Right lobe of liver (tissue), 6 donors: ENCODE measurements at regions not wholly inside any gene's neighbourhood (a gene's known extent, or its start where the extent isn't known, plus 50 kb on each side); places are given as distances from the start of the nearest gene placed in this dataset.

Experiments used
- ATAC-seq, 4 donors: fragments of 200-7000 bp; cut with Tn5 transposase; one replicate each; pipeline ENCODE4 v1.9.1; 2020; ENCODE audit warnings: mild to moderate bottlenecking in 4 of 4, moderate library complexity in 4 of 4
- DNase-seq, 3 donors: peaks; one replicate each; pipeline ENCODE4 v3.0.0-alpha.2; 2020
- H3K27ac ChIP-seq, 3 donors: fragments of 200-600 bp; one replicate each; pipeline ENCODE4 v1.8.0; 2022
- H3K27me3 ChIP-seq, 2 donors: fragments of 200-600 bp; one replicate each; pipeline ENCODE4 v1.8.0; 2022
- H3K36me3 ChIP-seq, 4 donors: fragments of 200-600 bp; sonication (generic) in 1 of 4; one replicate each; pipeline versions ENCODE4 v1.5.1 to v1.8.0; 2017 to 2022; ENCODE audit warnings: control low read depth in 1 of 4
- H3K4me1 ChIP-seq, 4 donors: fragments of 200-600 bp; sonication (generic) in 1 of 4; one replicate each; pipeline versions ENCODE4 v1.5.1 to v1.8.0; 2017 to 2022; ENCODE audit warnings: control low read depth in 1 of 4
- H3K4me3 ChIP-seq, 3 donors: fragments of 200-600 bp; one replicate each; pipeline ENCODE4 v1.8.0; 2022
- H3K9me3 ChIP-seq, 4 donors: fragments of 200-600 bp; sonication (generic) in 1 of 4; one replicate each; pipeline versions ENCODE4 v1.5.1 to v1.8.0; 2017 to 2022; ENCODE audit warnings: control low read depth in 1 of 4
- CTCF ChIP-seq, 4 donors: fragments of 200-600 bp in 3 of 4; fragments of 450-650 bp in 1 of 4; IDR thresholded peaks; one replicate each; pipeline versions ENCODE4 v1.5.1 to v1.8.0; 2016 to 2022; ENCODE audit warnings: antibody characterized with exemption in 4 of 4, mild to moderate bottlenecking in 2 of 4
- POLR2A ChIP-seq: fragments of 450-650 bp; IDR thresholded peaks from one replicate; pipeline ENCODE4 v1.6.1; 2017; ENCODE audit warnings: antibody characterized with exemption, mild to moderate bottlenecking
- WGBS: methylation state at CpG from one replicate; pipeline ENCODE4 v1.1.6; 2018; ENCODE audit warnings: low coverage, low lambda C conversion rate; ENCODE audit not compliant: insufficient coverage; ENCODE audit errors: missing lambda C conversion rate; 5-methylcytosine and 5-hydroxymethylcytosine counted together
- intact Hi-C, 2 donors: fragments of 100-400 bp; cut with DNase I; formaldehyde crosslinking; loops; one replicate each; pipeline versions ENCODE4 v1.11.2 to v1.14.1; 2022
- donor health status: DM: no; HTN: yes; CAD: no.
- donor health status: DM: no; HTN: no; CAD: no.
- donor health status: DM: no; HTN: no; CAD: no.
- donor health status: DM: no; HTN: yes; CAD: no.
- donor health status: DM: no; HTN: yes; CAD: no.

DNA sequence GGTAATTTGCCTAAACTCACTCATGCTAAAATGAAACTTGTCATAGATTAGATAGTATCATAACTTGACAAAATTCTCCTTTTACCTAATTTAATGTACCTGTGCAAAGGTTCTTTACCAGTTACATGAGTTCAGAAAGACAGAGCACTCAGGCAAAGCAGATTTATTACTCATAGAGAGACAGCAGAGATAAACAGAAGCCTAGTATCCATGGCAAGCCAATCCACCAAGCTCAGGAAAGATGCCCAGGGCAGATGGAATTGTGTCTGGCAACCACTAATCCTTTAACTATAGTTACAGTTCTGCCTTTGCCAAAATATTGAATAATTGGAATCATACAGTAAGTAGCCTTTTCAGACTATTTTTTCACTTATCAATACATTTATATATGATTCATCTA is 826.2 kb downstream of the TECRL start:
- Histone ChIP-seq H3K36me3 (no peaks in the 10 kb centered on the region), H3K27me3 (no peaks in the 10 kb centered on the region), H3K9me3 (no peaks in the 10 kb centered on the region), H3K4me1 (no peaks in the 10 kb centered on the region), H3K4me3 (no peak overlapping the region), H3K27ac (no peak overlapping the region)
- intact Hi-C loops = no loop called here
- DNase-seq (no peak), ATAC-seq (no peak)
- TF ChIP-seq CTCF (IDR thresholded peaks at IDR 0.05) (no peak), POLR2A (no peak)

GRCh38 chr4:63580796-63581475 is 828.3 kb downstream of the TECRL start:
- no peaks in the 10 kb centered on the region for H3K27me3 ChIP-seq
- no peak for ATAC-seq
- no peaks in the 10 kb centered on the region for H3K9me3 ChIP-seq
- no peaks in the 10 kb centered on the region for H3K4me1 ChIP-seq
- no peak overlapping the region for H3K27ac ChIP-seq
- TF ChIP-seq CTCF (IDR thresholded peaks at IDR 0.05) (no peak), POLR2A (no peak)
- intact Hi-C loops = no loop called here
- no peak for DNase-seq
- H3K4me3 ChIP-seq = no peak overlapping the region
- no peaks in the 10 kb centered on the region for H3K36me3 ChIP-seq
- 13% methylated on average over 1 of the region's 1 CpG for WGBS

DNA sequence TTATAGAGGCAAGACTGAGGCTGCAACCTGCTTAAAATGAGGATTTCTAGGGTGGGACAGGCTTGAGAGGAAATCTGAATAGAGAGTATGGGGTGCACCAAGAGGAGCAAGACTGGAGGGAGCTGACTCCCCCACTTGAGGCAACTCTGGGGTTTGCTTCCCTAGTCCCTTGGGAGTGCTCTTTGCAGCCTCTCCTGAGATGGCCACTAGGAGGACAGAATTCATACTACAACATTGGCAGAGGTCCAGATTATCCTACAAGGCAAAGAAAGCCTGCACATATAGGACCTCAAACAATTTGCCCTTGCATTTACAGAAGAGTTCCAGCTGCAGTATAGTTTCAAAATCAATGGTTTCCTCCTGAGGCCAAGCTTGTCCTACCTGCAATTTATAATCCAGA is 830.9 kb downstream of the TECRL start:
- no peak overlapping the region for H3K27ac ChIP-seq
- TF ChIP-seq POLR2A (no peak), CTCF (IDR thresholded peaks at IDR 0.05) (no peak)
- no peak for ATAC-seq
- no peak overlapping the region for H3K4me3 ChIP-seq
- intact Hi-C loops = no loop called here
- no peaks in the 10 kb centered on the region for H3K27me3 ChIP-seq
- DNase-seq = no peak
- H3K4me1 ChIP-seq = no peaks in the 10 kb centered on the region
- no peaks in the 10 kb centered on the region for H3K36me3 ChIP-seq
- no peaks in the 10 kb centered on the region for H3K9me3 ChIP-seq

- WGBS = 16% methylated on average over 2 of the region's 2 CpGs
- no peak overlapping the region for H3K27ac ChIP-seq
- no peaks in the 10 kb centered on the region for H3K9me3 ChIP-seq
- TF ChIP-seq CTCF (IDR thresholded peaks at IDR 0.05) (no peak), POLR2A (no peak)
- H3K4me1 ChIP-seq = no peaks in the 10 kb centered on the region
- intact Hi-C loops = no loop called here
- no peaks in the 10 kb centered on the region for H3K27me3 ChIP-seq
- no peaks in the 10 kb centered on the region for H3K36me3 ChIP-seq
- ATAC-seq (no peak), DNase-seq (no peak)
- no peak overlapping the region for H3K4me3 ChIP-seq
These were observed 842.6 kb downstream of the TECRL start for GRCh38 chr4:63566658-63567057.
